ENCODE measurements at regions not wholly inside any gene's neighbourhood (a gene's known extent, or its start where the extent isn't known, plus 50 kb on each side); places are given as distances from the start of the nearest gene placed in this dataset.
"Not testable (repeated sequence)": the region's sequence is repeated elsewhere in the genome, so short reads cannot be mapped to it uniquely, and the experiment has no call there.

- no peak for DNase-seq (ENCODE audit: low read depth)
Measured at GRCh38 chr3:43838009-43838758, 147.4 kb downstream of the ABHD5 start.

DNA sequence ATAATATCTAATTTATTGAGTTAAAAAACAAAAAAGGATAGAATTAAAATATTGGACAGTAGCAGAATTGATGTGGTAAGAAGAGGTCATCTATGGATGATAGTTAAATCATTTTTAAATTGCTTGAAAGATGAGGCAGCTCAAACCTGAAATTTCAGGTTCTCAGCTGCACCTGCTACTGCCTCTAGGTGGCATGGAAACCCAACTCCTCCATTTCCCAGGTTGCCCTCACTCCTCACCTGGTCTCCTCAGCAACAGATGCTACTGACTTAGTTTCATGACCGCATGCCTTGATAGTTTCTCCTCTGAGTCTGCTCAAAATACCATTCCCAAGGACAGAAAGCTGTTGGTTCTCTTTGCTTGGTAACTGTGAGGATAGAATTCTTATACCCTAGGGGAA, 148.1 kb downstream of the ABHD5 start:
- DNase-seq (ENCODE audit: low read depth) = no peak

DNA sequence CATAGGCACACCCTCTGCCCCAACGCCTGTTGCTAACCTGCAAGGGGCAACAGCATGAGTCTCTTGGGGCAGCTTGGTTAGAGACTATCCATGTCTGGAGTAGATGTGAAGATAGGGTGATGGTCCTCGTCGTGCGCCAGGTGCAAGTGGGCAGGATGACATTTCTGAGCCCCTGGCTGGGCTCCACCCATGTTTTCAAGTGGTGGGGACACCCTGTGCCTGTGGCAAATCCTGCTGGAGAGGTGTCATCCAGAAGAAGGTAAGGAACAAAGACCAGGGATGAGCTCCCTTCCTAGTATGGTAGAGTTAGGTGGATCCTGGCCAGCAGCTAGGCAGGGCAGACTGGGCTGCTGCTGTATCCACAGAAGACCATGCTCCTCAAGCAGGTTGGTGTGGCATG, 152.6 kb downstream of the ABHD5 start:
- DNase-seq (ENCODE audit: low read depth) = no peak

DNA sequence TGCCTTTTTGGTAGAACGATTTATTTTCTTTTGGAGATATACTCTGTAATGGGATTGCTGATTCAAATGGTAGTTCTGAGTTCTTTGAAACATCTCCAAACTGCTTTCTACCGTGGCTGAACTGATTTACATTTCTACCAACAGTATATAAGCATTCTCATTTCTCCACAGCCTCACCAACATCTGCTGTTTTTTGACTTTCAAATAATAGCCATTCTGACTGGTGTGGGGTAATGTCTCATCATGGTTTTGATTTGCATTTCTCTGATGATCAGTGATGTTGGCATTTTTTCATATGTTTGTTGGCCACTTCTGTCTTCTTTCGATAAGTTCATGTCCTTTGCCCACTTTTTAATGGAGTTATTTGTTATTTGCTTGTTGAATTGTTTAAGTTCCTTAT, 154.0 kb downstream of the ABHD5 start:
- no peak for DNase-seq (ENCODE audit: low read depth)

- not testable (repeated sequence) for DNase-seq (ENCODE audit: low read depth)
Measured at GRCh38 chr3:43845553-43845952, 154.8 kb downstream of the ABHD5 start.

- DNase-seq (ENCODE audit: low read depth) = no peak
Measured at GRCh38 chr3:43852066-43852465, 161.3 kb downstream of the ABHD5 start.

GRCh38 chr3:43854283-43854682, 163.5 kb downstream of the ABHD5 start:
- no peak for DNase-seq (ENCODE audit: low read depth)

DNA sequence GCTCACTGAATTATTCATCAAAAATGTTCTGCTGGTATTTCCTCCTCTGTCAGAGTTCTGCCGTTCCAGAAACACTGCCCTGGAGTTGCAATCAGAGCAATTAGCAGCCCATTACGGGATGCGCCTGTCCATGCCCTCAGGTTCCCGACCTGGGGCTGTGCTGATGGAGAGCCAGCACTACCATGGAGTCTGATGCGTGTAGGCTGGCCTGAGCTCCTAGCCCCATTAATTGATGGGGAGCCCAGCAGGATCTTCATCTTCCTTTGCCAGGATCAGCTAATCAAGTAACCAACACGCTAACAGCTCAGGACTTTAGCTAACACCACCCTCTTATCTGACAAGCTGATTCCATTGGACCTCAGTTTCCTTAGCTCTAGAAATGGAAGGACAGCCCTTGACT, 164.2 kb downstream of the ABHD5 start:
- DNase-seq (ENCODE audit: low read depth) = no peak

DNA sequence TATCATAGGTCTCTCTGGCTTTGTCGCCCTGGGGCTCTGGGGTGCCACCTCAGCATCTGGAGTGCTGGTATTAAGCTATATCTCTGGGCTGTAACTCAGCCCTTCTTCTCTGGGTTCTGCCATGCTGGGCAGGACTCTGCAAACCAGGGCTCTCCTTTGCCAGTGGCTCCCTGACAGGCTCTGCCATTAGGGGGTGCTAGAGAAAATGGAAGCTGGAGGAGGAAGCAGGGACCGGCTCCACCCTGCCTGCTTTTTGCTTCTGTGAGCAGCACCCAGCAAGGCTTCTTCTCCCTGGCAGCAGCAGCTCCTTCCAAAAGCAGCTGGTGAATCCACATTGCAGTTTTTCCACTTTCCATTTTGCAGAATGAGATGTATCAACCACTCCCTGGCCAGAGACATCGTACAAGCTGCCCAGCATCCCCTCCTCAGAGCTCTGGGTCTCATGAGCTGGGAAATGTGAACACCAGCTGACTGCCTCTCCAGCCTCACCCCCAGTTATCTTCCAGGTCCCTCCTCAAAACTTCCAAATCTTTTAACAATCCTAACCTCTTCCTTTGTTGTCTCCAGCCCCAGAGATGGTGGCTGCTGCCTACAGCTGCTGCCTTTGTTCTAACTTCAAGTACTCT, 165.0 kb downstream of the ABHD5 start:
- DNase-seq (ENCODE audit: low read depth) = peak; percentile 78

DNA sequence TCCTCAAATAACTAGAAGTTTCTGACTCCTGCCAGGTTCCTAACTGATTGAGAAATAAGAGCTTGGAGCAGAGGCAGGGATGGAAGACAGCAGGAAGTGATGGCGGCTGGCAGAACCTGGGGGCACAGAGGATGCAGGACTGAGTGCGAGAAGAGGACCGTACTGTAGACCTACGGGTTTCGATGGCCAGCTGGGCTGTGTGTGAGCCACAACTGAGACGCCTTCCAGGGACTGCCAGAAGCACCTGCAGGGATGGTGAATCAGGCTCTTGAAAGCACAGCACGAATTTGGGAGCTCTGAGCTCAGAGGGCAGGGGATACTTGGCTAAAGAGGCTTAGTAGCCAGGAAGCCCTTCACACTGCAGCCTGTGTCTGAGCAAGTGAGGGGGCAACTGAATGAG, 165.6 kb downstream of the ABHD5 start:
- DNase-seq (ENCODE audit: low read depth) = no peak

DNA sequence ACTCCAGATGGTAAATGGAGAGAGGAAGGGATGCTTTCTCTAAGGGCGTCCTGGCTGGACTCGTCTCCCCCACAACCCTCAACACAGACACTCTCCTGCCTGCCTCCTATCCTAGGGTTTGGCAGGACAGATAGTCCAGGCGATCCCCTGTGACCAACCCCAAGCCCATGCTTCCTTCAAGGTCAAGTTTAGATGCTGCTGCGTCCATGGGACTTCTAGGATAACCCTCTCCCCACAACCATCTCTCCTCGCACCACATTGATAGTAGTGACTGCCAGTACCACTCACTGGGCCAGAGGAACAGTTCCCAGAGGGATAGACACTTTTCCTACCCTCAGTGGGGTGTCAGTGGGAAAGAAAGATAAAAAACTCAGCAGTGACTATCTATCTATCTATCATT, 166.0 kb downstream of the ABHD5 start:
- DNase-seq (ENCODE audit: low read depth) = no peak

DNA sequence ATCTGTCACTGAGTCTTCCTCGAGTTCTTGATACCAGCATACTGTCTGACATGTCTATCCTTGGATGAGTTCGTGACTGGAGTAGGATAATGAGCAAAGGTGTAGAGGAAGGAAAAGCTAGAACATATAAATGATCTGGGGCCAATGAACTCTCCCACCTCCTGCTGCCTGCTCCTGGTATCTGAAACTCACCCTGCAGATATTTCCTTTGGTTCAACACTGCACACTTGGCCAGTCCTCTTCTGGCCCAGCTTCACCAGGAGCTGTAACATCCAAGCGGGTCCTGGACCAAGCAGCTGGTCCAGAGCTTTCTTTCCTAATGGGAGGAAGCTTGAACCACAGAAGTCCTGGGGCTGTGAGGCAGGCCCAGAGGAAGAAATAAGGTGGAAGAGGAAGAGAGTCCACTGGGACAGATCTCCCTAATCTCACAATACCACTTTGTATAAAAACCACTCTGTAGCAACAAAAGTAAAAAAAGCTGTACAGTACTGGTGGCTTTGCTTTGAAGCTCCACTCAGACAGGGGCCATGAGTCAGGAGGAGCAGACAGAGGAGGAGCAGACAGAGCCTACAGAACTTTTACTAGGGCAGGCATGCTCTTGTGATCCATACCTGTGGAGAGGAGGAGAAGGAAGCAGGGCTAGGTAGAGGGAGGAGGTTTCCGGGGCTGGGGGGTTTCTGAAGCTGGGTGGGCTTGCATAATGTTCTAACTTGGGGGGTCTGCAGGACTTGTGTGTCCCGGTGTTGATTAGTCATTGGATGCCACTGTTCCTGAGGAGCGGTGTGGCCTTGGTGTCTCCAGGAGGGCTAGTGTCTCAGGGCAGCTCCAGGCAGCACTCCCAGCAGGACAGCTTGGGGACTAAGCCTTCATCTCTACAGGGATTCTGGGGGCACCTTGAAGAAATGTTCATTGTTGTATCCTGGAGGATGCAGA, 166.9 kb downstream of the ABHD5 start:
- DNase-seq (ENCODE audit: low read depth) = no peak

- no peak for DNase-seq (ENCODE audit: low read depth)
Measured at GRCh38 chr3:43858294-43858701, 167.6 kb downstream of the ABHD5 start.

DNA sequence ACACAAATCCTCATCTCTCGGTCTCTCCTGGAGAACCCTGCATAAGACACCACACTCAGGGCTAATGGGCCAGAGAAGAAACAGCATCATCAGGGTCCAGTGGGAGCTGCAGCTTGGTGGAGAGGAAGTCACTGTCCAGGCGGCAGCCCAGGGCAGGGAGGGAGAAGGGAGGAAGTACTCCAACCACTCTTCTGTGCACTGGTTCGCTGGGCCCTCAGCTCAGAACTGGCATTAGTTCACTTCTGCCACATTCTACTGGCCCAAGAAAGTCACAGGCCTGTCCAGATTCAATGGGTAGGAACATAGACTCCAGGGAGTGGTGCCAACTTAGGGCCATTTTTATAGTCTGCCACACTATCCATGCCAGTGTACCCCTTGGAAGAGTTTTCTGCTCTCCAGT, 169.0 kb downstream of the ABHD5 start:
- no peak for DNase-seq (ENCODE audit: low read depth)

DNA sequence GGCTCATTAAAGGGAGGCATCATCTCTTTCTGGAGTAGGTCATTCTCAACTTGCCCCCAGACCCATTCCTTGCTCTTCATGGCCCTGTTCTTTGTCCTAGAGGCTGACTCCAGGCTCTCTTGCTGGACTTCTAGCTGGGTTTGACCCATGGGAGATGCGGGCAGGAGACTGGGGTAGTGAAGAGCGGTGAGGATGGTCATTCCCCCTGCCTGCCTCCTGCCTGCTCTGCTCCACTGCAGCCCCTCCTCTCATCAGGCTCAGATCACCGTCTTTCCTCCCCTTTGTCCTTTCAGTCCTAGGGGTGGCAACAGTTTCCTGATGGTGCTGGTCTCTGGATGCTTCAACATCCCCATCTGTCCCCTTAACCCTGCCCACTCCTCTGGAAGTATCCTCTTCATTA, 170.9 kb downstream of the ABHD5 start:
- DNase-seq (ENCODE audit: low read depth) = no peak

DNA sequence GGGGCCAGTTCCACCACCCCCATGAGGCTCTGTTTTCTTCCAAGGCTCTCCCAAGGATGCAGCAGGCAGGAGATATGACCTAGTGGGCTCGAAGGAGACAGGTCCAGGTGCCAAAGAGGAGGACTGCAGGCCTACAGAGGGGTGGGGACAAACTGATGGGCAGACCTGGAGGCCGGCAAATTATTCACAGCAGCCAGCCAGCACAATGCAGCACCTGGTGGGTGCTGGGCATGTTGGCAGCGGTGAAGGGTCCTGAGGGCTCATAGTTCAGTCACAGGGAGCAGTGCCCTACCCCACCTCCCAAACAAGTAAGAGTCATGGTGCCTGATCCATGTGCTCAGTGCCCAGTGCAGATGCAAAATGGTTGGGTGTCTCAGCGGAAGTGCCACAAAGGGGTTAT, 171.7 kb downstream of the ABHD5 start:
- no peak for DNase-seq (ENCODE audit: low read depth)

DNA sequence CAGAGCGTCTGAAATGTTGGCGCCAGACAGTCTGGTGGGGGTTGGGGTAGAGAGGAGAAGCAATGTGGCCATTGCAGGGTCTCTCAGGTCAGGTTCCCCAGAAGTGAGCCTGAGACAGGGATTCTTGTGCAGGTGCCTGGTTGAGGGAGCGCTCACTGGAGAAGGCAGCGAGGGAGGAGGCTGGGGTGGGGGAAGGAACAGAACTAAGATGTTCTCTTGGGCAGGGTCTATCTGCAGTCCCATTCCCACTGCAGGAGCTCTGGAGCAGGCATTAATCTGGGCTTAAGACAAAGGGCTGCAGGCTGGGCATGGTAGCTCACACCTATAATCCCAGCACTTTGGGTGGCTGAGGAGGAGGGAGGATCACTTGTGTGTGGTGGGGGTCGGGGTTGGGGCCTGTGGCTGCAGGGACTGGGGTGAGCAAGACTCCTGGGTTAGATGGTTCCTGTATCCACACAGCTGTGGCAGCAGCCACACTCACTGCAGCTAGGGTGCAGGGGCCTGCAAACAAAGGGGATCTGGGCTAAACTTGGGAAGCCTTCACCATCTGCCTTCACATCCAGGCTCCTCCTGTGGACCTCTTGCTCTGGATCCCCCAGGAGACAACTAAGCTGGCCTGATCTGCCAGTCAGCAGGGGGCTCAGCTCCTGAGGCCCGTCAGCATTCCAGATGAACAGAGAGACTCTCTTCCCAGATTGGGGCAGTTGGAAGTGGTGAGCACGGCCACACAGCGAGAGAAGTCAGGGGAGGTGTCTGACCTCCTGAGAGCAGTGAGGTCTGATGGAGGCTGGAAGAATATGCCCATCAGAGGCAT, 172.5 kb downstream of the ABHD5 start:
- DNase-seq (ENCODE audit: low read depth) = no peak

DNA sequence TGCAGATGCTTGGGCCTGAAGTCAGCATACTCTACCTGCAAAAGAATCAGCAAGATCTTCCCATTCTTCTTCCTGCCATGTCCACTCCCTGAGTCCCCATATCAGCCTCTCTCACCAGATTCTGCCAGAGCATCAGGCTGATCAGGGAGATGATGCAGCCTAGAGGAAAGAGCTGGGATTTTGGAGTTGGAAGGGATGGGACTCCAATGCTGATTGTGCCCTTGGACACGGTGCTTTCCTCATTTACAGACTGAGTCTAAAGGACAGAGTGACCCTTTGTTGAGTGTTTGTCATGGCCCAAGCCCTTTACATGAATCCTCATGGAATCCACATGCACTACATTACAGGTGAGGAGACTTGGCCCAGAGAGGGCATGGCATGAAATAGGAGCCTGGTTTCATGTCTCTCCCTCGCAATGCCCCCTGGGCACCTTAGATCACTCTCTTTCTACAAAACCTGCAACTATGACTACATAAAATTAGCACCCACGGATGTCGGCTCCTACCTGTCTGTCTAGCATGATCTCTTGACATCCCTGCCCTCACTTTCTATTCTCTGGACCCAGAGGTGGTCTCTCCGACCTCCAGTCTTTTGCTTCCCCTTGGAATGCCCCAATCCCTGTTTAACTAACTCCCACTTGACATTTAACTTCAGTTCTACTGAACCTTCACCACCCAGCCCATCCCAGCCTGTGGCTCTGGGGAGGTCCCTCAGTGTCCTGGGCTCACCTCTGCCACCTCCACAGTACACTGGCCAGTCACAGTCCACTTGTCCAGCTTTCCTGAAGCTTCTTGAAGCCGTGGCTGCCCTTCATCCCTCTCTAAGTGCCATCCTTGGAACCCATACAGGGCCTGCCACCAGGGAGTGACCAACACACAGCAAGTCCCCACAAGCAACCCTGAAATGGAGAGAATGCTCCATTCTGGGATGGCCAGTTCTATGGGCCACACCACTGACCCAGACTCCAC, 173.5 kb downstream of the ABHD5 start:
- no peak for DNase-seq (ENCODE audit: low read depth)

- DNase-seq (ENCODE audit: low read depth) = no peak
Measured at GRCh38 chr3:43865351-43865750, 174.6 kb downstream of the ABHD5 start.

DNA sequence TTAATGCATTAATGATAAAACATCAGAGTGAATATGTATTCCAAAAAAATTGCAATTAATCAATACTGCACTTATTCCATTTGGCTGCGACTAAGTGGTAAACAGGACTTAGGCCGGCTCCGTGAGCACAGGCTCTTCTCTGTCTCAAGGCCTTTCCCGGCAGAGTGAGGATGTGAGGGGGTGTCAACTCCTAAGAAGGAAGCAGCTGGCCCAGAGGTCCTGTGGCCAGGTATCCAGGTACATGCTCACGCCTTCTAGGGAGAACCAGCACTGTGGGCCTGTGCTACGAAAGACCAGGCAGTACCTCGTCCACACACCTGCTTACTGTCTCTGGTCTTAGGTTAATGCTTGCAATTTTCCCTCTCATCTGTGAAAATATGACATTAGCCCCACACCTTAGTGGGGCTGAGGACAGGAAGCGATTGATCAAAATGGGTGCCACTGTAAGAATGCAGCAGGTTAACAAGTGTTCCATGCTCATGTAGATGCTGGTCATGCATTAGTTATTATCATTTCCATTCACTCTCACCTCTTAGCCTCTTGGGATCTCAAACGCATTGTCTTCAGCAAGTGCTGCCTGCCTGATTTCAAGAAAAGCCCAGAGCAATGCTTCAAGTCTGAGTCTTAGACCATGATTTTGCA, 175.3 kb downstream of the ABHD5 start:
- no peak for DNase-seq (ENCODE audit: low read depth)

Data from RPMI7951 (cell line).